OCI-LY3 (cell line): ENCODE measurements at regions not wholly inside any gene's neighbourhood (a gene's known extent, or its start where the extent isn't known, plus 50 kb on each side); places are given as distances from the start of the nearest gene placed in this dataset.

Source experiments
- EZH2phosphoT487 ChIP-seq: fragments of 200-600 bp; shearing (Covaris generic); IDR thresholded peaks from 2 replicates; pipeline ENCODE4 v1.6.1; 2018; ENCODE audit warnings: antibody characterized with exemption, mixed run types, low read depth
- TF ChIP-seq, protein P1 (sequence below): fragments of 200-600, 300-600 bp; sonication (generic); IDR thresholded peaks from 2 replicates; pipeline ENCODE4 v1.5.1; 2014; ENCODE audit warnings: antibody characterized with exemption, low read length, low read depth

DNA sequence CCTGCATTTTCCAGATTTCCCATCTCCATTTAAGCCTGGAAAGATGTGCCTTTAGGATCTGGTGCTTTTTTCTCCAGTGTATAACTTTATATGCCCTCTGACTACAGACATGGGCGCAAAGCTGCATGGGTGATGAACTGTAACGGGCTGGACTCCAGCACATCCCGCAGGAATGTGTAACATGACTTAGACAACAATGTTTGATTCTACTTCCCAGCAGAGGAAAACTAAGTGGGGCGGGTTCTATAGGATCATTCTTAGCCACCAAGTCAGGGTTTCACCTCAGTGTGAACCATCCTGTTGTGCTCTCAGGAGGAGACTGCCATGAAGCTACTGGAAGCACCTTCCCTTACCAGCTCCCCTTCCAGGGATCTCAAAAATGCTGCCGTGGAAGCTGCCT, 93.2 kb upstream of the SERP2 start:
- TF ChIP-seq, protein P1, sequence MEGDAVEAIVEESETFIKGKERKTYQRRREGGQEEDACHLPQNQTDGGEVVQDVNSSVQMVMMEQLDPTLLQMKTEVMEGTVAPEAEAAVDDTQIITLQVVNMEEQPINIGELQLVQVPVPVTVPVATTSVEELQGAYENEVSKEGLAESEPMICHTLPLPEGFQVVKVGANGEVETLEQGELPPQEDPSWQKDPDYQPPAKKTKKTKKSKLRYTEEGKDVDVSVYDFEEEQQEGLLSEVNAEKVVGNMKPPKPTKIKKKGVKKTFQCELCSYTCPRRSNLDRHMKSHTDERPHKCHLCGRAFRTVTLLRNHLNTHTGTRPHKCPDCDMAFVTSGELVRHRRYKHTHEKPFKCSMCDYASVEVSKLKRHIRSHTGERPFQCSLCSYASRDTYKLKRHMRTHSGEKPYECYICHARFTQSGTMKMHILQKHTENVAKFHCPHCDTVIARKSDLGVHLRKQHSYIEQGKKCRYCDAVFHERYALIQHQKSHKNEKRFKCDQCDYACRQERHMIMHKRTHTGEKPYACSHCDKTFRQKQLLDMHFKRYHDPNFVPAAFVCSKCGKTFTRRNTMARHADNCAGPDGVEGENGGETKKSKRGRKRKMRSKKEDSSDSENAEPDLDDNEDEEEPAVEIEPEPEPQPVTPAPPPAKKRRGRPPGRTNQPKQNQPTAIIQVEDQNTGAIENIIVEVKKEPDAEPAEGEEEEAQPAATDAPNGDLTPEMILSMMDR, result no peak
- no peak for TF ChIP-seq EZH2phosphoT487
